ENCODE measurements at regions not wholly inside any gene's neighbourhood (a gene's known extent, or its start where the extent isn't known, plus 50 kb on each side); places are given as distances from the start of the nearest gene placed in this dataset.

DNA sequence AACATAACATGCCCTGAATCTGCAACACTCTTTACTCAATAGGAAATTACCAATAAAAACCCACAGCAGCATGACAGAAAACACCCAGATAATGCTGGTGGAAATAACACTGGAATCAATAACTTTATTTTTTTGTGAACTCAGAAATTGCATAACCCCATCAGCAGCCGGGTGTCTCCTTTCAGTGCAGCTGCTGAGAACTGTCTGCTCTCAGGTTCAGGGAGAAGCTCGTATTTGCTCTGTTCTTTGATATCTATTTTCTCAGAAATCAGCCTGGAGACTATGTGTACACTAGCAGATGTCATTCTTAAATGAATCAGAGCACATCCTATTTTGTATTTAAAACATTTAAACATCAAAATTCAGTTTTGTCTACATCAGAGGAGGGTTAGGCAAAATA lies 506.0 kb downstream of the POM121L12 start:
- no peak for DNase-seq

- DNase-seq: no peak
Observed at GRCh38 chr7:53542157-53542556, 506.7 kb downstream of the POM121L12 start.

Measured in NCI-H1048 (cell line).